ENCODE measurements at regions not wholly inside any gene's neighbourhood (a gene's known extent, or its start where the extent isn't known, plus 50 kb on each side); places are given as distances from the start of the nearest gene placed in this dataset.

DNA sequence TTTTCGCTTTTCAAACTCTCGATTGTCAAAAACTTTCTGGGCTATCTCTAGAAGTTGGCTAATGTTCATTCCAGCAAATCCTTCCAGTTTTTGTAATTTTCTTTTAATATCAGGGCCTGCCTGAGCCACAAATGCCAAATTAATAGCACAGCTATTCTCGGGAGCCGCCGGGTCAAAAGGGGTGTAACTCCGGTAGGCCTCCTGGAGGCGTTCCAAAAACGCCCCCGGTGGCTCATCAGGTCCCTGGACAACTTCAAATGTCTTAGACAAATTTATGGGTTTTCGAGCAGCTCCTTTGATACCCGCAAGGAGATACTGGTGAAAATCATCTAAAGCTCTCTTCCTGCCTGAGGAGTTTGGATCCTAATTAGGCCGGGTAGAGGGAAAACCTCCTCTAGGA, 117.9 kb upstream of the PZP start:
- TF ChIP-seq, protein P1, sequence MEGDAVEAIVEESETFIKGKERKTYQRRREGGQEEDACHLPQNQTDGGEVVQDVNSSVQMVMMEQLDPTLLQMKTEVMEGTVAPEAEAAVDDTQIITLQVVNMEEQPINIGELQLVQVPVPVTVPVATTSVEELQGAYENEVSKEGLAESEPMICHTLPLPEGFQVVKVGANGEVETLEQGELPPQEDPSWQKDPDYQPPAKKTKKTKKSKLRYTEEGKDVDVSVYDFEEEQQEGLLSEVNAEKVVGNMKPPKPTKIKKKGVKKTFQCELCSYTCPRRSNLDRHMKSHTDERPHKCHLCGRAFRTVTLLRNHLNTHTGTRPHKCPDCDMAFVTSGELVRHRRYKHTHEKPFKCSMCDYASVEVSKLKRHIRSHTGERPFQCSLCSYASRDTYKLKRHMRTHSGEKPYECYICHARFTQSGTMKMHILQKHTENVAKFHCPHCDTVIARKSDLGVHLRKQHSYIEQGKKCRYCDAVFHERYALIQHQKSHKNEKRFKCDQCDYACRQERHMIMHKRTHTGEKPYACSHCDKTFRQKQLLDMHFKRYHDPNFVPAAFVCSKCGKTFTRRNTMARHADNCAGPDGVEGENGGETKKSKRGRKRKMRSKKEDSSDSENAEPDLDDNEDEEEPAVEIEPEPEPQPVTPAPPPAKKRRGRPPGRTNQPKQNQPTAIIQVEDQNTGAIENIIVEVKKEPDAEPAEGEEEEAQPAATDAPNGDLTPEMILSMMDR (conservative IDR thresholded peaks at IDR 0.05), result no peak
- no peak for TF ChIP-seq EZH2 (IDR thresholded peaks at IDR 0.05; ENCODE audit: low read depth)
